ENCODE measurements at regions not wholly inside any gene's neighbourhood (a gene's known extent, or its start where the extent isn't known, plus 50 kb on each side); places are given as distances from the start of the nearest gene placed in this dataset.

DNA sequence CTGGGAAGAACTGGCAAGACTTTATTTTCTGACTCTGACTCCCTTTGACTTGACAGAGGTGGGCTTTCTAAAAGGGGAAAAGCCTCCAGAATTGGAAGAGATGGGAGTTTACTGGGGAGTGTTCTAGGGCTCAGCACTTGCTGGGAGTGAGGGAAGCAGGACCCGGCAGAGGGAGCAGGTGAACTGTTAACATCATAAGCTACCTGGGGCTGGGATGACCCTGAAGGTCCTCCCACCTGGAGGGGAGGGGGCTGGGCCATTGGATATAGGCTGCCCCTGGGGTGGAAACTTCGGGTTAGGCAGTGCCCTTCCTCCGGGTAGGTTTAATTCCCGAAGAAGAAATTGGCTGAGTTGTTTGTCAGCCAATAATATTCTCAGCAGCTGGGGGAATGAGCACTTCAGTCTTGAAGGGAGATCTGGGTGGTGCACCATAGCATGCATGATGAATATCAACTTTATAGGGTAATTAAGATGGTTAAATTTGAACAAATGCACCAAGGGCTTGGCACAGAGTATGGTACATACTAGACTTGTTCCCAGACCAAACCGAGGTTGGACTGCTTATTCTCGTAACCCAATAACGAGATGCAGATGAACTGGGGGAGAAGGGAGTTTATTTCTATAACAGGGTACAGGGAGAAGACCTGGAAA, 337.0 kb downstream of the HAPSTR1 start:
- Histone ChIP-seq H3K36me3 (no peaks in the 10 kb centered on the region), H3K27ac (no peak overlapping the region), H3K27me3 (no peaks in the 10 kb centered on the region), H3K4me1 (no peaks in the 10 kb centered on the region), H3K4me3 (replicated peaks in 1 of 3) (no peak overlapping the region), H3K9me3 (no peaks in the 10 kb centered on the region)
- WGBS, 2 donors: 84 to 86% methylated on average over 7 of the region's 7 CpGs
- intact Hi-C loops (cut with DNase I): no loop called here
- TF ChIP-seq CTCF (IDR thresholded peaks at IDR 0.05) (no peak), POLR2A (IDR thresholded peaks at IDR 0.05) (no peak)
- no peak for DNase-seq

DNA sequence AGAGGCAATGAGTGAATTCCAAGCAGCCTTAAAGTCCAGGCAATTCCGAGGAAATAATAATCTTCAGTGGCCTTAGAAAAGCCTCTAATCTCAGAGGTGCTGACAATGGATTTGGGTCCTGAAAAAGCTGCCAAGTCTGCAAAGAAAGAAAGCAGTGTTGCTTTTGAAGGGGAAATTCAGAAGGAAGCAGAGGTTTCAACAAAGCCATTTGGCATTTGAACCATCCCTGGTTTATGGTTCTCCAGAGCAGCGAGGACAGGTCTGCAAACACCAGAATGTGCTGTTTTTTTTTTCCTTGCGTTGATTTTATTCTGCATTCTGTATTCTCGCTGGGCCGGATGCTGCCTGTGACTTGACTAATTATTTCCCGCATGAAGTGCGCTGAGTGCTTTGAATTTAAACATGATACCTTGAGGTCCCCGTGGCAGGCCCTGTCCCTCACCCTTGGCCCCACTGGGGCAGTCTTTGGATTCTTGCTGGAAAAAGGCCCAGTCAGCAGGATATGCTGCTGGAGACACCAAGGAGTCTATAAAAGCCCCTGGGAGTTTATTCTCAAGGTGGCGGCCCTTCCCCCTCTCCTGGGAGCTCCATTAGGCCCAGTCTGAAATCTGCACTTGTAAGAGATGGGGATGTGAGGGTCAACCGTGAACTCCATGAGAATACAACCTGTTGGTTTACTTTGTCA, 338.3 kb downstream of the HAPSTR1 start:
- WGBS, 2 donors: 75 to 87% methylated on average over 10 of the region's 10 CpGs
- intact Hi-C loops (cut with DNase I): no loop called here
- Histone ChIP-seq H3K27ac (no peak overlapping the region), H3K4me3 (replicated peaks in 1 of 3) (no peak overlapping the region), H3K4me1 (no peaks in the 10 kb centered on the region), H3K27me3 (no peaks in the 10 kb centered on the region), H3K9me3 (no peaks in the 10 kb centered on the region), H3K36me3 (no peaks in the 10 kb centered on the region)
- no peak for DNase-seq
- TF ChIP-seq POLR2A (IDR thresholded peaks at IDR 0.05) (no peak), CTCF (IDR thresholded peaks at IDR 0.05) (no peak)

DNA sequence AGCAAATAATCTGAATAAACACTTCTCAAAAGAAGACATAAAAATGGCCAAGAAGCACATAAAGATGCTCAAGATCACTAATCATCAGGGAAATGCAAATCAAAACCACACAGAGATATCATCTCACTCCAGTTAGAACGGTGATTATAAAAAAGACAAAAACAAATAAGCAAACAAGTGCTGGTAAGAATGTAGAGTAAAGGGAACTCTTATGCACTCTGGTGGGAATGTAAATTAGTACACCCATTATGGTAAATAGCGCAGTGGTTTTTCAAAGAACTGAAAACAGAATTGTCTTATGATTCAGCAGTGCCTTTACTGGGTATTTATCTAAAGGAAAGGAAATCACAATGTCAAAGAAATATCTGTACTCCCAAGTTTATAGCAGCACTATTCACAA, 343.2 kb downstream of the HAPSTR1 start:
- Histone ChIP-seq H3K9me3 (no peaks in the 10 kb centered on the region), H3K27me3 (no peaks in the 10 kb centered on the region), H3K27ac (no peak overlapping the region), H3K4me3 (replicated peaks in 1 of 3) (no peak overlapping the region), H3K4me1 (no peaks in the 10 kb centered on the region), H3K36me3 (no peaks in the 10 kb centered on the region)
- intact Hi-C loops (cut with DNase I): no loop called here
- TF ChIP-seq CTCF (IDR thresholded peaks at IDR 0.05) (no peak), POLR2A (IDR thresholded peaks at IDR 0.05) (no peak)
- 79 to 80% methylated on average over 2 of the region's 2 CpGs for WGBS, 2 donors
- no peak for DNase-seq

GRCh38 chr16:9436175-9436574, 344.7 kb downstream of the HAPSTR1 start:
- Histone ChIP-seq H3K9me3 (no peaks in the 10 kb centered on the region), H3K36me3 (no peaks in the 10 kb centered on the region), H3K27ac (no peak overlapping the region), H3K4me1 (peaks cover 4% of the 10 kb centered on the region in 2 donors), H3K27me3 (no peaks in the 10 kb centered on the region), H3K4me3 (replicated peaks in 1 of 3) (no peak overlapping the region)
- 89 to 91% methylated on average over 6 of the region's 6 CpGs for WGBS, 2 donors
- intact Hi-C loops (cut with DNase I): no loop called here
- DNase-seq: no peak
- TF ChIP-seq POLR2A (IDR thresholded peaks at IDR 0.05) (no peak), CTCF (IDR thresholded peaks at IDR 0.05) (no peak)

DNA sequence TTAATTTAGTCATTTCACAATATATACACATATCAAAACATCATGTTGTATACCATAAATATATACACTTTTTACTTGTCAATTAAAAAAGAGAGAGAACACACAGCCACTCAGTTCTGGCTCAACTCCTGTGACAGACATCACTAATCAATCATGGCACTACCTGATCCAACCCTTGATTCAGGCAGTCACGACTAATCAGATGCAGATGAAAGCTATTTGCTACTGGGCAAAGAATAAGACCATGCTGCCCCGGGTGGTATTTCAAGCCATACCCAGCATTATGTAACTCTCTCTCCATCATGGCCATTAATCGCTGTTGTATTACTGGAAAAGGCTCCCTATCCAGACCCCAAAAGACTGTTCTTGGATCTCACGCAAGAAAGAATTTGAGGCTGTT, 345.7 kb downstream of the HAPSTR1 start:
- Histone ChIP-seq H3K9me3 (no peaks in the 10 kb centered on the region), H3K27ac (no peak overlapping the region), H3K36me3 (no peaks in the 10 kb centered on the region), H3K4me1 (peaks cover 8% of the 10 kb centered on the region in 2 donors), H3K4me3 (replicated peaks in 1 of 3) (no peak overlapping the region), H3K27me3 (no peaks in the 10 kb centered on the region)
- 76 to 93% methylated on average over 4 of the region's 4 CpGs for WGBS, 2 donors
- no peak for DNase-seq
- intact Hi-C loops (cut with DNase I): no loop called here
- no peak for TF ChIP-seq CTCF (IDR thresholded peaks at IDR 0.05)

Measured in thyroid gland (tissue), 4 donors.